DOHH2 (cell line): ENCODE measurements at regions not wholly inside any gene's neighbourhood (a gene's known extent, or its start where the extent isn't known, plus 50 kb on each side); places are given as distances from the start of the nearest gene placed in this dataset.

Source experiments
- EZH2phosphoT487 ChIP-seq: fragments of 200-600 bp; sonication (generic); IDR thresholded peaks from 2 replicates; pipeline ENCODE4 v1.6.1; 2017; ENCODE audit warnings: borderline replicate concordance, mild to moderate bottlenecking, antibody characterized with exemption, low read length, moderate library complexity, mixed read lengths
- TF ChIP-seq, protein P1 (sequence below): fragments of 200-600 bp; sonication (generic); IDR thresholded peaks from one replicate; pipeline ENCODE4 v1.5.1; 2014; ENCODE audit warnings: antibody characterized with exemption, mild to moderate bottlenecking, low read depth, low read length; ENCODE audit not compliant: poor library complexity, severe bottlenecking

DNA sequence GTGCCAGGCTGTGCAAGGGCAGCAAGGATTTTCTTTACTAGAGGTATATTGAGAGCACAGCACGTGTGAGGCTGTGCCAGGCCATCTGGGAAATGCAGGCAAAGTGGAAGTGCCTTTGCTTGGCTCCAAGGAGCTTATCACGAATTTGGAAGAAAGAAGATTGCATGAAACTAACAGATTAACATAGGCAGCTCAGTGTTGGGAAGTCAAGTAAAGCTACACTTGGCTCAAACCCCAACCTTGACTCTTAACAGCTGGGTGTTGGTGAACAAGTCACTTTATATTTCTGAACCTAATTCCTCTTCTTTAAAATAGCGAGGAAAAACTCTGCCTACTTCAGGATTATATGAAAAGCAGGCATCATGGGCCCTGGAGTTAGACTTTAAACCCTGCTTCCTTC is 105.2 kb downstream of the PLCE1 start:
- TF ChIP-seq, protein P1, sequence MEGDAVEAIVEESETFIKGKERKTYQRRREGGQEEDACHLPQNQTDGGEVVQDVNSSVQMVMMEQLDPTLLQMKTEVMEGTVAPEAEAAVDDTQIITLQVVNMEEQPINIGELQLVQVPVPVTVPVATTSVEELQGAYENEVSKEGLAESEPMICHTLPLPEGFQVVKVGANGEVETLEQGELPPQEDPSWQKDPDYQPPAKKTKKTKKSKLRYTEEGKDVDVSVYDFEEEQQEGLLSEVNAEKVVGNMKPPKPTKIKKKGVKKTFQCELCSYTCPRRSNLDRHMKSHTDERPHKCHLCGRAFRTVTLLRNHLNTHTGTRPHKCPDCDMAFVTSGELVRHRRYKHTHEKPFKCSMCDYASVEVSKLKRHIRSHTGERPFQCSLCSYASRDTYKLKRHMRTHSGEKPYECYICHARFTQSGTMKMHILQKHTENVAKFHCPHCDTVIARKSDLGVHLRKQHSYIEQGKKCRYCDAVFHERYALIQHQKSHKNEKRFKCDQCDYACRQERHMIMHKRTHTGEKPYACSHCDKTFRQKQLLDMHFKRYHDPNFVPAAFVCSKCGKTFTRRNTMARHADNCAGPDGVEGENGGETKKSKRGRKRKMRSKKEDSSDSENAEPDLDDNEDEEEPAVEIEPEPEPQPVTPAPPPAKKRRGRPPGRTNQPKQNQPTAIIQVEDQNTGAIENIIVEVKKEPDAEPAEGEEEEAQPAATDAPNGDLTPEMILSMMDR, result no peak
- no peak for TF ChIP-seq EZH2phosphoT487
